ENCODE measurements at regions not wholly inside any gene's neighbourhood (a gene's known extent, or its start where the extent isn't known, plus 50 kb on each side); places are given as distances from the start of the nearest gene placed in this dataset.

DNA sequence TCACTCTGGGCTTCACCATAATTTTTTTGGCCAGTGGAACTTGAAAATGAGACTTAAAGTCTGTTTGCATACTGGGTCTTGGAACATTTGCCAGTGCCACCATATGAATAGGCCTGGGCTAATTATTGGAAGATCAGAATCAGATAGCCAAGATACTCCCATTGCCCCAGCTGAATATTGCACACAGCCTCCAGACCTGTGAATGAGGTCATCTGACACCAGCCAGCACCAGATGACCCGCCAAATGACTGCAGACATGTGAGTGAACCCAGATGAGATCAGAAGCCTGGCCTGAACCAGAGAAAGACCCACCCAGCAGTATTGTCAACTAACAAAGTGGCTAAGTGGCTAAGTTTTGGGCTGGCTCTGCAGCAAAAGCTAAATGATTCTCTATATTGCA lies 220.5 kb upstream of the MPDZ start:
- H3K4me1 Mint-ChIP-seq (ENCODE audit: unreplicated experiment), result peaks cover 9% of the 10 kb centered on the region
- peaks cover 4% of the 10 kb centered on the region for H3K36me3 Mint-ChIP-seq (ENCODE audit: low read depth, unreplicated experiment)
- peaks cover 2% of the 10 kb centered on the region for H3K27me3 Mint-ChIP-seq (ENCODE audit: unreplicated experiment)
- no peak overlapping the region for H3K4me3 Mint-ChIP-seq (ENCODE audit: unreplicated experiment)
- no peak overlapping the region for H3K27ac Mint-ChIP-seq (ENCODE audit: unreplicated experiment)
- H3K9me3 Mint-ChIP-seq (ENCODE audit: unreplicated experiment), result no peaks in the 10 kb centered on the region
- TF ChIP-seq, protein P1, sequence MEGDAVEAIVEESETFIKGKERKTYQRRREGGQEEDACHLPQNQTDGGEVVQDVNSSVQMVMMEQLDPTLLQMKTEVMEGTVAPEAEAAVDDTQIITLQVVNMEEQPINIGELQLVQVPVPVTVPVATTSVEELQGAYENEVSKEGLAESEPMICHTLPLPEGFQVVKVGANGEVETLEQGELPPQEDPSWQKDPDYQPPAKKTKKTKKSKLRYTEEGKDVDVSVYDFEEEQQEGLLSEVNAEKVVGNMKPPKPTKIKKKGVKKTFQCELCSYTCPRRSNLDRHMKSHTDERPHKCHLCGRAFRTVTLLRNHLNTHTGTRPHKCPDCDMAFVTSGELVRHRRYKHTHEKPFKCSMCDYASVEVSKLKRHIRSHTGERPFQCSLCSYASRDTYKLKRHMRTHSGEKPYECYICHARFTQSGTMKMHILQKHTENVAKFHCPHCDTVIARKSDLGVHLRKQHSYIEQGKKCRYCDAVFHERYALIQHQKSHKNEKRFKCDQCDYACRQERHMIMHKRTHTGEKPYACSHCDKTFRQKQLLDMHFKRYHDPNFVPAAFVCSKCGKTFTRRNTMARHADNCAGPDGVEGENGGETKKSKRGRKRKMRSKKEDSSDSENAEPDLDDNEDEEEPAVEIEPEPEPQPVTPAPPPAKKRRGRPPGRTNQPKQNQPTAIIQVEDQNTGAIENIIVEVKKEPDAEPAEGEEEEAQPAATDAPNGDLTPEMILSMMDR (IDR thresholded peaks at IDR 0.05; ENCODE audit: unreplicated experiment), result no peak
- no peak for DNase-seq (ENCODE audit: low spot score)

DNA sequence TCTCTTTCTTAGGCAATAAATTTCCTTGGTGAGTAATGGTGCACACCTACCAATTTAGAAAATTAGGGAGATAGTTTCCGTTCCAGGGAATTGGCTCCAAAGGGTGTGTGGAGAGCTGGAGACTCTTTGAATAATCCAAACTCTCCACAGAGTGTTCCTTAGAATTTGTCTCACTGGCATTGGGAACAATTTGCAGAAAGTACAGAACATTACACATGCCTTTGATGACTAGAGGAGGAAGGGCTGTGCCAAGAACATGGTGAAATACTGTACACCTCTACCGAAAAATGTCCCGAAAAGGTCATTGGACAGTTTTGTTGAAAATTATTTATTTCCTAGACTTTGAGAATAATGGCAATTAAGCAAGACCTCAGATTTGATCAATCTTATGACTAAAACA lies 214.2 kb upstream of the MPDZ start:
- no peaks in the 10 kb centered on the region for H3K9me3 Mint-ChIP-seq (ENCODE audit: unreplicated experiment)
- DNase-seq (ENCODE audit: low spot score), result no peak
- H3K4me1 Mint-ChIP-seq (ENCODE audit: unreplicated experiment), result peaks cover 24% of the 10 kb centered on the region
- TF ChIP-seq, protein P1 (IDR thresholded peaks at IDR 0.05; ENCODE audit: unreplicated experiment), result no peak
- H3K27me3 Mint-ChIP-seq (ENCODE audit: unreplicated experiment), result no peaks in the 10 kb centered on the region
- no peak overlapping the region for H3K4me3 Mint-ChIP-seq (ENCODE audit: unreplicated experiment)
- no peak overlapping the region for H3K27ac Mint-ChIP-seq (ENCODE audit: unreplicated experiment)
- H3K36me3 Mint-ChIP-seq (ENCODE audit: low read depth, unreplicated experiment), result no peaks in the 10 kb centered on the region

DNA sequence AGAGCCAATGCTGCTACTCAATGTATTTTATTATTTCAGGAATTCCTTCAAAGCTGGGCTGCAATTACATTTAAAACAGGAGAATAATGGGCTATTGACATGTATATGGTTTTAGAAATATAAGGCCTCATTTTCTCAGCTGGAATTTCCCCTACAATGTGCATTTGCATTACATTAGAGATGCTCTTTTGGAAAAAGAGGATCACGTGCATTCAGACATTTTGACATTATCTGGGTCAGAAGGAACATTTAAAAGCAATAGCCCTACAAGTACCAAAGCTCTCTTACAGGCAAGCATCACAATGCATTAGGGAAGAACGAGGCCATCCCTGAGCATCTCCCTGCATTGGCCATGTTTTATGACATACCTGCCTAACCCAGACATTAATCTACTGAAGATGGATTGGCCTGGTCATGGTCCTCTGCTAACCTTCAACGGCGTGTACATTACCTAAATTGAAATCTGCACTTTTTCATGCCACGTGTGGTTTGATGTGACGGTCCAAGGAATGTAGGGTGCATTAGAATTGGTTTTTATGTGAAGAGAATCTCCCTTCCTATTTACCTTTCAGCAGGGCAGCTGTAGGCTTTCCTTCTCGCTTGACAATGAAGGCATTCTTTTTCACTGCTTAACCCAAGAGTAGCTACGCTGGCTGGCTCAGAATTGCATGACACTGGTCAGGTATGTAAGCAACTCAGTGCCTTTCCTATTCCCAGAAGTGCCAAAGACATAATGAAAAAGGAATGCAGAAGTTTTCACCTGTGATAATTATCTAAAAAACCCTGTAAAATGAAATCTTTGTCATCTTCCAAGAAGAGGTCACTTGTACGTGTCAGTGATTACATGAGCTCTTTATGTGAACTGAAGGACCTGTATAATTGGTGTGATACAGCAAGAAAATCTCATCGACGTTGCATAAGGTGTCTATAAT lies 212.3 kb upstream of the MPDZ start:
- H3K9me3 Mint-ChIP-seq (ENCODE audit: unreplicated experiment), result no peaks in the 10 kb centered on the region
- TF ChIP-seq, protein P1 (IDR thresholded peaks at IDR 0.05; ENCODE audit: unreplicated experiment), result no peak
- H3K4me1 Mint-ChIP-seq (ENCODE audit: unreplicated experiment), result peaks cover 24% of the 10 kb centered on the region
- DNase-seq (ENCODE audit: low spot score), result no peak
- H3K36me3 Mint-ChIP-seq (ENCODE audit: low read depth, unreplicated experiment), result peaks cover 3% of the 10 kb centered on the region
- peaks cover 2% of the 10 kb centered on the region for H3K27me3 Mint-ChIP-seq (ENCODE audit: unreplicated experiment)
- H3K4me3 Mint-ChIP-seq (ENCODE audit: unreplicated experiment), result no peak overlapping the region
- H3K27ac Mint-ChIP-seq (ENCODE audit: unreplicated experiment), result no peak overlapping the region

DNA sequence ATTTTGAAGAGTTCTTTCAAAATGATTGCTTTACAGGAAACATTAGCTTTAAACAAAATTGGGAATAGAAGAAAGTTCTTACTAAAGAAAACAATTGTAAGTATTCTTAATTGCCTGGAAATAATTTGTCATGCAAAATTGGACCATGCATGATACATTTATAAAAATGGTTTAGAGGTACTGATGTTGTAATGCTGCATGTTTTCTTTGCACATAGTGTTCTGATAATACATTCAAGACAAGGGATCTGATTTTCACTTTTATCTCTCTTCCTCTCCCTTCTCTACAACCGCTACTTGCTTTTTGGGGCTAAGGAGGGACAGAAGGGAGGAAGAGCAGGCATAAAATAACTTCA lies 211.6 kb upstream of the MPDZ start:
- no peaks in the 10 kb centered on the region for H3K9me3 Mint-ChIP-seq (ENCODE audit: unreplicated experiment)
- H3K4me1 Mint-ChIP-seq (ENCODE audit: unreplicated experiment), result peaks cover 24% of the 10 kb centered on the region
- no peak overlapping the region for H3K27ac Mint-ChIP-seq (ENCODE audit: unreplicated experiment)
- TF ChIP-seq, protein P1 (IDR thresholded peaks at IDR 0.05; ENCODE audit: unreplicated experiment), result no peak
- peaks cover 2% of the 10 kb centered on the region for H3K27me3 Mint-ChIP-seq (ENCODE audit: unreplicated experiment)
- H3K36me3 Mint-ChIP-seq (ENCODE audit: low read depth, unreplicated experiment), result peaks cover 3% of the 10 kb centered on the region
- DNase-seq (ENCODE audit: low spot score), result no peak
- no peak overlapping the region for H3K4me3 Mint-ChIP-seq (ENCODE audit: unreplicated experiment)

DNA sequence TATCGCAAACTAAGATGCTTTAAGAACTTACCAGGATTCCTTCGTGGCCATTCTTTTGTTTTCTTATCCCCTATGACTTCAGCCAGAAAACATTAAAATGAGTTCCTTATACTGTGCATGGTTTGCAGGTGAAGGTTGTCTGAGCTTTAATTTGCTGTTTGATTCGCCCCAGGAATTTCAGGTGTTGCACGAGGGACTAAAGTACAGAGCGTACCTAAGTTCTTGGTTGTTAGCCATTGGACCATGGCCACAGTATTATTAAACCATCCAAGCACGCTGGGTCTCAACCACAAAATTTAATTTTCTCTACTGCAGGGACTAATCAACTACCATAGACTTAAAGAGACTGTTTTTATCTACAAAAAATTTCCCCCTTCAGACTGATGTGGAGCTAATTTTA lies 208.4 kb upstream of the MPDZ start:
- Mint-ChIP-seq H3K27me3 (ENCODE audit: unreplicated experiment) (peaks cover 2% of the 10 kb centered on the region), H3K36me3 (ENCODE audit: low read depth, unreplicated experiment) (peaks cover 13% of the 10 kb centered on the region), H3K4me3 (ENCODE audit: unreplicated experiment) (no peak overlapping the region), H3K4me1 (ENCODE audit: unreplicated experiment) (peaks cover 22% of the 10 kb centered on the region), H3K27ac (ENCODE audit: unreplicated experiment) (no peak overlapping the region), H3K9me3 (ENCODE audit: unreplicated experiment) (no peaks in the 10 kb centered on the region)
- DNase-seq (ENCODE audit: low spot score), result no peak
- TF ChIP-seq, protein P1 (IDR thresholded peaks at IDR 0.05; ENCODE audit: unreplicated experiment), result no peak

Measured in endothelial cell (in vitro differentiated cells).